ENCODE measurements at regions not wholly inside any gene's neighbourhood (a gene's known extent, or its start where the extent isn't known, plus 50 kb on each side); places are given as distances from the start of the nearest gene placed in this dataset.
A peak's percentile ranks its signal among the peaks of the same experiment; 100 is the strongest.

DNA sequence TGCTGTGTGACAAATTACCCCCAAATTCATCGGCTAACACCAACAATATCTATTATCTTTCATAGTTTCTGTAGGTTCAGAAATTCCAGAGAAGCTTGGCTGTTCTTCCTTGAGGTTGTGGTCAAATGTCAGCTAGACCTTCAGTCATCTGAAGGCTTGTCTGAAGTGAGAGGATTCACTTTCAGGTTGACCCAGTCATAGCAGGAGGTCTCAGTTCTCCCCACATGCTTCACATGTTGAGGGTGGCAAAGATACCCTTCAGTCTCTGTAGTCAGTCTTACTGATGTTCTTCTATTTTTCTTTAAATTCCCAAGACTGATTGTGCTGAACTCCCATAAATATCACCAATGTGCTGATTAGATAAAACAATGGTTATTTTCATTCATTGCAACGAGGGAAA lies 1692.0 kb downstream of the REEP3 start (continued):
- TF ChIP-seq ZNF214 (tag by site-specific recombination; IDR thresholded peaks at IDR 0.05; ENCODE audit: borderline replicate concordance) = no peak
- no peak for TF ChIP-seq ZNF114 (tag by site-specific recombination; IDR thresholded peaks at IDR 0.05)
- no peak for TF ChIP-seq ZNF501 (tag by site-specific recombination; IDR thresholded peaks at IDR 0.05)
- TF ChIP-seq, protein P1, sequence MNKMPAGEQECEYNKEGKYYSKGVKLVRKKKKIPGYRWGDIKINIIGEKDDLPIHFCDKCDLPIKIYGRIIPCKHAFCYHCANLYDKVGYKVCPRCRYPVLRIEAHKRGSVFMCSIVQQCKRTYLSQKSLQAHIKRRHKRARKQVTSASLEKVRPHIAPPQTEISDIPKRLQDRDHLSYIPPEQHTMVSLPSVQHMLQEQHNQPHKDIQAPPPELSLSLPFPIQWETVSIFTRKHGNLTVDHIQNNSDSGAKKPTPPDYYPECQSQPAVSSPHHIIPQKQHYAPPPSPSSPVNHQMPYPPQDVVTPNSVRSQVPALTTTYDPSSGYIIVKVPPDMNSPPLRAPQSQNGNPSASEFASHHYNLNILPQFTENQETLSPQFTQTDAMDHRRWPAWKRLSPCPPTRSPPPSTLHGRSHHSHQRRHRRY (tag by site-specific recombination; IDR thresholded peaks at IDR 0.05) = no peak
- TF ChIP-seq ZNF529 (tag by site-specific recombination; IDR thresholded peaks at IDR 0.05; ENCODE audit: insufficient replicate concordance) = no peak
- TF ChIP-seq BCL11B (tag by site-specific recombination; IDR thresholded peaks at IDR 0.05; ENCODE audit: low read depth) = no peak
- no peak for TF ChIP-seq ZNF600 (tag by site-specific recombination; IDR thresholded peaks at IDR 0.05)

DNA sequence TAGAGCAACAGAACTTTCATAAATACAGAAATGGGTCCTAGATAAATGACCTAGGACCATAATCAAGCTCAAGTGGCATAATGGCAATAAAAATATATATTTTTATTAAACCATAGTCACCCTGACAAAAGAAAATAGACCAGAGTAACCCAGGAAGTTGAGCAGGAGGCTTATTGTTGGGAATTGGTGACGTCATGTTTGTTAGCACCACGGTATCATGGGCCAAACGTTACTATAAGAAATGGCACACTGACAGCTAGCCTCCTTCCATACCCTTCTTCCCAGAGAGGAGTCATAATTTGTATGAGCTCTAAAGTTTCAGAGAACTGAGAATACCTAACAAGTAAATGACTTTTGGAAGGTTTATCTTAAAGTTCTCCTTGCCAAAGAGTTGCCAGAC lies 1698.2 kb downstream of the REEP3 start:
- no peak overlapping the region for H3K4me3 ChIP-seq (ENCODE audit: low read depth, low read length)
- H3K27ac ChIP-seq (ENCODE audit: extremely low read depth, low read depth, low read length) = no peak overlapping the region
- POLR2A ChIA-PET = no interaction called here

DNA sequence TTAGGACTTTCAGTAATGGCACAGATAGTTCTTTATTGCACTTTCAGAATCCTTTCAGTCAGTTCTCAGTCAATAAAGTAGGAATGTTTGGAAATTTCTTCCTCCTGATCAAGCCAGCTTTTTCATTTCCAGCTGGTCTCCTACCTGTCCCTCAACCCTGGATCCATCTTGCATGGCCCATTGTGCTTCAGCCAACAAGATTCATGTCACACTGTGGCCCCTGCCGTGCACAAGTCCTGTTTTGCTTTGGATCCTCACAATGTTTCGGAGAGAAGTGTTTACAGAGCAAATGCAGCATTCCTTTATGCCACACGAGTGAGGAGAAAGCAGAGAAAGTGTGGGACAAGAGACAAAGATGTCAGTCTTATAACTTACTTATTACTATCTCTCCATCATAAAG lies 1694.7 kb upstream of the LRRTM3 start:
- ChIA-PET POLR2A (no interaction called here), CTCF (no interaction called here)
- TF ChIP-seq ZNF239 (tag by site-specific recombination; IDR thresholded peaks at IDR 0.05) (no peak), ZNF596 (tag by site-specific recombination; IDR thresholded peaks at IDR 0.05) (no peak)
- Histone ChIP-seq H3K9me3 (ENCODE audit: control insufficient read depth, insufficient read depth, low read depth, low read length) (no peaks in the 10 kb centered on the region), H3K27ac (ENCODE audit: extremely low read depth, low read depth, low read length) (no peak overlapping the region), H3K36me3 (ENCODE audit: control insufficient read depth in 2 of 2, insufficient read depth in 1 of 2, low read length in 2 of 2) (no peaks in the 10 kb centered on the region), H3K4me3 (ENCODE audit: low read depth, low read length) (no peak overlapping the region), H3K4me1 (ENCODE audit: control insufficient read depth, insufficient read depth, low read length) (no peaks in the 10 kb centered on the region)

More for the DNA sequence above, 1698.2 kb downstream of the REEP3 start:
- no peaks in the 10 kb centered on the region for H3K4me1 ChIP-seq (ENCODE audit: control insufficient read depth, insufficient read depth, low read length)
- TF ChIP-seq SP7 (tag by site-specific recombination; IDR thresholded peaks at IDR 0.05) = no peak
- TF ChIP-seq, protein P2, sequence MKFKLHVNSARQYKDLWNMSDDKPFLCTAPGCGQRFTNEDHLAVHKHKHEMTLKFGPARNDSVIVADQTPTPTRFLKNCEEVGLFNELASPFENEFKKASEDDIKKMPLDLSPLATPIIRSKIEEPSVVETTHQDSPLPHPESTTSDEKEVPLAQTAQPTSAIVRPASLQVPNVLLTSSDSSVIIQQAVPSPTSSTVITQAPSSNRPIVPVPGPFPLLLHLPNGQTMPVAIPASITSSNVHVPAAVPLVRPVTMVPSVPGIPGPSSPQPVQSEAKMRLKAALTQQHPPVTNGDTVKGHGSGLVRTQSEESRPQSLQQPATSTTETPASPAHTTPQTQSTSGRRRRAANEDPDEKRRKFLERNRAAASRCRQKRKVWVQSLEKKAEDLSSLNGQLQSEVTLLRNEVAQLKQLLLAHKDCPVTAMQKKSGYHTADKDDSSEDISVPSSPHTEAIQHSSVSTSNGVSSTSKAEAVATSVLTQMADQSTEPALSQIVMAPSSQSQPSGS (tag by site-specific recombination; IDR thresholded peaks at IDR 0.05; ENCODE audit: low read depth) = 0 out of 2 replicates have a peak, but pooled peaks have one; percentile 48
- no peaks in the 10 kb centered on the region for H3K36me3 ChIP-seq (ENCODE audit: control insufficient read depth in 2 of 2, insufficient read depth in 1 of 2, low read length in 2 of 2)
- CTCF ChIA-PET = no interaction called here
- H3K9me3 ChIP-seq (ENCODE audit: control insufficient read depth, insufficient read depth, low read depth, low read length) = no peaks in the 10 kb centered on the region

DNA sequence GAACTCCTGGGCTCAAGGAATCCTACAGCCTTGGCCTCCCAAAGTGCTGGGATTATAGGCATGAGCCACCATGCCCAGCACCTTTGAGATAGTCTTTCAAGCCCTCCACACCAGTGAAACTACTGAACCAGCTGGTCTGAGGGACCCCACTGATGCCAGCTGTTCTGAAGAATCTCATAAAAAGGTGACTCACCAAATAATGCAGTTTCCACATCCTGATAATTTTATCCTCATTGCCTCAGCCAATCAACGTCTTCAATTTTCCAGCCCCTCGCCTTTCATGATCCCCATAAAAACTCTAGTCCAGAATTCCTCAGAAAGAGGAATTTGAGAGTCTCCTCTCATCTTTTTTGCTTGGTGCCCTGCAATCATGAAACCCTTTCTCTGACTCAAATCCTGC lies 1691.6 kb upstream of the LRRTM3 start:
- Histone ChIP-seq H3K9me3 (ENCODE audit: control insufficient read depth, insufficient read depth, low read depth, low read length) (no peaks in the 10 kb centered on the region), H3K4me1 (ENCODE audit: control insufficient read depth, insufficient read depth, low read length) (no peaks in the 10 kb centered on the region), H3K4me3 (ENCODE audit: low read depth, low read length) (no peak overlapping the region), H3K27ac (ENCODE audit: extremely low read depth, low read depth, low read length) (no peak overlapping the region), H3K36me3 (ENCODE audit: control insufficient read depth in 2 of 2, insufficient read depth in 1 of 2, low read length in 2 of 2) (no peaks in the 10 kb centered on the region)
- POLR2A ChIA-PET = no interaction called here
- CTCF ChIA-PET = no interaction called here
- TF ChIP-seq ZNF239 (tag by site-specific recombination; IDR thresholded peaks at IDR 0.05) (no peak), ZNF747 (tag by site-specific recombination; IDR thresholded peaks at IDR 0.05) (no peak), GLI4 (tag by site-specific recombination; IDR thresholded peaks at IDR 0.05) (no peak), ZXDB (tag by site-specific recombination; IDR thresholded peaks at IDR 0.05) (no peak), ZNF585B (tag by site-specific recombination; IDR thresholded peaks at IDR 0.05) (no peak), ZNF16 (tag by site-specific recombination; IDR thresholded peaks at IDR 0.05; ENCODE audit: low read depth) (no peak), ZNF184 (tag by site-specific recombination; IDR thresholded peaks at IDR 0.05) (no peak), ZNF37A (tag by site-specific recombination; IDR thresholded peaks at IDR 0.05) (no peak), ZNF292 (tag by site-specific recombination; IDR thresholded peaks at IDR 0.05; ENCODE audit: borderline replicate concordance, low read depth) (no peak), GLI2 (tag by site-specific recombination; IDR thresholded peaks at IDR 0.05; ENCODE audit: borderline replicate concordance, low read depth) (no peak), BCL11A (tag by site-specific recombination; IDR thresholded peaks at IDR 0.05; ENCODE audit: low read depth) (no peak), ZNF366 (tag by site-specific recombination; conservative IDR thresholded peaks at IDR 0.05) (no peak), ZNF302 (tag by site-specific recombination; IDR thresholded peaks at IDR 0.05; ENCODE audit: low read depth) (no peak), ZNF629 (tag by site-specific recombination; IDR thresholded peaks at IDR 0.05) (no peak)
- TF ChIP-seq, protein P3, sequence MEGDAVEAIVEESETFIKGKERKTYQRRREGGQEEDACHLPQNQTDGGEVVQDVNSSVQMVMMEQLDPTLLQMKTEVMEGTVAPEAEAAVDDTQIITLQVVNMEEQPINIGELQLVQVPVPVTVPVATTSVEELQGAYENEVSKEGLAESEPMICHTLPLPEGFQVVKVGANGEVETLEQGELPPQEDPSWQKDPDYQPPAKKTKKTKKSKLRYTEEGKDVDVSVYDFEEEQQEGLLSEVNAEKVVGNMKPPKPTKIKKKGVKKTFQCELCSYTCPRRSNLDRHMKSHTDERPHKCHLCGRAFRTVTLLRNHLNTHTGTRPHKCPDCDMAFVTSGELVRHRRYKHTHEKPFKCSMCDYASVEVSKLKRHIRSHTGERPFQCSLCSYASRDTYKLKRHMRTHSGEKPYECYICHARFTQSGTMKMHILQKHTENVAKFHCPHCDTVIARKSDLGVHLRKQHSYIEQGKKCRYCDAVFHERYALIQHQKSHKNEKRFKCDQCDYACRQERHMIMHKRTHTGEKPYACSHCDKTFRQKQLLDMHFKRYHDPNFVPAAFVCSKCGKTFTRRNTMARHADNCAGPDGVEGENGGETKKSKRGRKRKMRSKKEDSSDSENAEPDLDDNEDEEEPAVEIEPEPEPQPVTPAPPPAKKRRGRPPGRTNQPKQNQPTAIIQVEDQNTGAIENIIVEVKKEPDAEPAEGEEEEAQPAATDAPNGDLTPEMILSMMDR (tag by site-specific recombination; IDR thresholded peaks at IDR 0.05) = no peak
- TF ChIP-seq, protein P4, sequence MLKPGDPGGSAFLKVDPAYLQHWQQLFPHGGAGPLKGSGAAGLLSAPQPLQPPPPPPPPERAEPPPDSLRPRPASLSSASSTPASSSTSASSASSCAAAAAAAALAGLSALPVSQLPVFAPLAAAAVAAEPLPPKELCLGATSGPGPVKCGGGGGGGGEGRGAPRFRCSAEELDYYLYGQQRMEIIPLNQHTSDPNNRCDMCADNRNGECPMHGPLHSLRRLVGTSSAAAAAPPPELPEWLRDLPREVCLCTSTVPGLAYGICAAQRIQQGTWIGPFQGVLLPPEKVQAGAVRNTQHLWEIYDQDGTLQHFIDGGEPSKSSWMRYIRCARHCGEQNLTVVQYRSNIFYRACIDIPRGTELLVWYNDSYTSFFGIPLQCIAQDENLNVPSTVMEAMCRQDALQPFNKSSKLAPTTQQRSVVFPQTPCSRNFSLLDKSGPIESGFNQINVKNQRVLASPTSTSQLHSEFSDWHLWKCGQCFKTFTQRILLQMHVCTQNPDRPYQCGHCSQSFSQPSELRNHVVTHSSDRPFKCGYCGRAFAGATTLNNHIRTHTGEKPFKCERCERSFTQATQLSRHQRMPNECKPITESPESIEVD (tag by site-specific recombination; IDR thresholded peaks at IDR 0.05) = no peak
